ENCODE measurements at regions not wholly inside any gene's neighbourhood (a gene's known extent, or its start where the extent isn't known, plus 50 kb on each side); places are given as distances from the start of the nearest gene placed in this dataset.
"Not testable (repeated sequence)": the region's sequence is repeated elsewhere in the genome, so short reads cannot be mapped to it uniquely, and the experiment has no call there.

GRCh38 chr13:52324831-52325230, 81.1 kb downstream of the THSD1 start:
- H3K9me3 ChIP-seq (ENCODE audit: low read depth, low read length, poor library complexity, severe bottlenecking); H3K4me1 ChIP-seq (ENCODE audit: insufficient read depth, low read length, poor library complexity, severe bottlenecking); CTCF ChIA-PET; DNase-seq (ENCODE audit: low spot score); H3K27me3 ChIP-seq (replicated peaks; ENCODE audit: insufficient read depth, low read depth, low read length, poor library complexity); POLR2A ChIA-PET (ENCODE audit: low non-redundant PET); intact Hi-C loops (cut with micrococcal nuclease; ENCODE audit: unreplicated experiment); H3K4me3 ChIP-seq (ENCODE audit: low read depth, low read length, poor library complexity, severe bottlenecking); H3K27ac ChIP-seq (ENCODE audit: low read depth, low read length, poor library complexity, severe bottlenecking); BruUV-seq (replicated peaks); H3K36me3 ChIP-seq (ENCODE audit: insufficient read depth, low read length, poor library complexity, severe bottlenecking): not testable (repeated sequence)

- no peaks in the 10 kb centered on the region for H3K9me3 ChIP-seq (ENCODE audit: low read depth, low read length, poor library complexity, severe bottlenecking)
- TF ChIP-seq CTCF (conservative IDR thresholded peaks at IDR 0.05; ENCODE audit: low read depth, low read length) (no peak), EZH2 (IDR thresholded peaks at IDR 0.05; ENCODE audit: borderline replicate concordance, low read depth, low read length, poor library complexity, severe bottlenecking) (no peak)
- intact Hi-C loops (cut with micrococcal nuclease; ENCODE audit: unreplicated experiment): no loop called here
- no TSS peak for BruUV-seq (replicated peaks)
- no peak overlapping the region for H3K27ac ChIP-seq (ENCODE audit: low read depth, low read length, poor library complexity, severe bottlenecking)
- no peaks in the 10 kb centered on the region for H3K36me3 ChIP-seq (ENCODE audit: insufficient read depth, low read length, poor library complexity, severe bottlenecking)
- H3K27me3 ChIP-seq (replicated peaks; ENCODE audit: insufficient read depth, low read depth, low read length, poor library complexity): peaks cover 12% of the 10 kb centered on the region
- POLR2A ChIA-PET (ENCODE audit: low non-redundant PET): no interaction called here
- H3K4me3 ChIP-seq (ENCODE audit: low read depth, low read length, poor library complexity, severe bottlenecking): no peak overlapping the region
- DNase-seq (ENCODE audit: low spot score): no peak
- CTCF ChIA-PET: no interaction called here
- H3K4me1 ChIP-seq (ENCODE audit: insufficient read depth, low read length, poor library complexity, severe bottlenecking): no peaks in the 10 kb centered on the region
Measured at GRCh38 chr13:52319876-52320275, 86.1 kb downstream of the THSD1 start.

- H3K27ac ChIP-seq (ENCODE audit: low read depth, low read length, poor library complexity, severe bottlenecking); CTCF ChIA-PET; H3K9me3 ChIP-seq (ENCODE audit: low read depth, low read length, poor library complexity, severe bottlenecking); H3K4me3 ChIP-seq (ENCODE audit: low read depth, low read length, poor library complexity, severe bottlenecking); intact Hi-C loops (cut with micrococcal nuclease; ENCODE audit: unreplicated experiment); H3K4me1 ChIP-seq (ENCODE audit: insufficient read depth, low read length, poor library complexity, severe bottlenecking); H3K36me3 ChIP-seq (ENCODE audit: insufficient read depth, low read length, poor library complexity, severe bottlenecking); H3K27me3 ChIP-seq (replicated peaks; ENCODE audit: insufficient read depth, low read depth, low read length, poor library complexity); BruUV-seq (replicated peaks); DNase-seq (ENCODE audit: low spot score); POLR2A ChIA-PET (ENCODE audit: low non-redundant PET): not testable (repeated sequence)
Measured at GRCh38 chr13:52309833-52310232, 96.1 kb downstream of the THSD1 start.

- H3K4me3 ChIP-seq (ENCODE audit: low read depth, low read length, poor library complexity, severe bottlenecking); H3K36me3 ChIP-seq (ENCODE audit: insufficient read depth, low read length, poor library complexity, severe bottlenecking); POLR2A ChIA-PET (ENCODE audit: low non-redundant PET); BruUV-seq (replicated peaks); intact Hi-C loops (cut with micrococcal nuclease; ENCODE audit: unreplicated experiment); H3K27ac ChIP-seq (ENCODE audit: low read depth, low read length, poor library complexity, severe bottlenecking); DNase-seq (ENCODE audit: low spot score); H3K9me3 ChIP-seq (ENCODE audit: low read depth, low read length, poor library complexity, severe bottlenecking); H3K27me3 ChIP-seq (replicated peaks; ENCODE audit: insufficient read depth, low read depth, low read length, poor library complexity); CTCF ChIA-PET; H3K4me1 ChIP-seq (ENCODE audit: insufficient read depth, low read length, poor library complexity, severe bottlenecking): not testable (repeated sequence)
Measured at GRCh38 chr13:52306336-52306735, 99.6 kb downstream of the THSD1 start.

- H3K4me3 ChIP-seq (ENCODE audit: low read depth, low read length, poor library complexity, severe bottlenecking); DNase-seq (ENCODE audit: low spot score); intact Hi-C loops (cut with micrococcal nuclease; ENCODE audit: unreplicated experiment); H3K27me3 ChIP-seq (replicated peaks; ENCODE audit: insufficient read depth, low read depth, low read length, poor library complexity); CTCF ChIA-PET; H3K9me3 ChIP-seq (ENCODE audit: low read depth, low read length, poor library complexity, severe bottlenecking); H3K36me3 ChIP-seq (ENCODE audit: insufficient read depth, low read length, poor library complexity, severe bottlenecking); POLR2A ChIA-PET (ENCODE audit: low non-redundant PET); H3K27ac ChIP-seq (ENCODE audit: low read depth, low read length, poor library complexity, severe bottlenecking); BruUV-seq (replicated peaks); H3K4me1 ChIP-seq (ENCODE audit: insufficient read depth, low read length, poor library complexity, severe bottlenecking): not testable (repeated sequence)
Measured at GRCh38 chr13:52303098-52303497, 102.9 kb downstream of the THSD1 start.

- H3K27ac ChIP-seq (ENCODE audit: low read depth, low read length, poor library complexity, severe bottlenecking); CTCF ChIA-PET; DNase-seq (ENCODE audit: low spot score); BruUV-seq (replicated peaks); H3K9me3 ChIP-seq (ENCODE audit: low read depth, low read length, poor library complexity, severe bottlenecking); H3K4me1 ChIP-seq (ENCODE audit: insufficient read depth, low read length, poor library complexity, severe bottlenecking); POLR2A ChIA-PET (ENCODE audit: low non-redundant PET); H3K4me3 ChIP-seq (ENCODE audit: low read depth, low read length, poor library complexity, severe bottlenecking); H3K27me3 ChIP-seq (replicated peaks; ENCODE audit: insufficient read depth, low read depth, low read length, poor library complexity); intact Hi-C loops (cut with micrococcal nuclease; ENCODE audit: unreplicated experiment); H3K36me3 ChIP-seq (ENCODE audit: insufficient read depth, low read length, poor library complexity, severe bottlenecking): not testable (repeated sequence)
Measured at GRCh38 chr13:52302688-52303087, 103.3 kb downstream of the THSD1 start.

GRCh38 chr13:52301810-52302400, 104.1 kb downstream of the THSD1 start:
- H3K9me3 ChIP-seq (ENCODE audit: low read depth, low read length, poor library complexity, severe bottlenecking); H3K4me1 ChIP-seq (ENCODE audit: insufficient read depth, low read length, poor library complexity, severe bottlenecking); intact Hi-C loops (cut with micrococcal nuclease; ENCODE audit: unreplicated experiment); H3K27me3 ChIP-seq (replicated peaks; ENCODE audit: insufficient read depth, low read depth, low read length, poor library complexity); BruUV-seq (replicated peaks); CTCF ChIA-PET; H3K36me3 ChIP-seq (ENCODE audit: insufficient read depth, low read length, poor library complexity, severe bottlenecking); POLR2A ChIA-PET (ENCODE audit: low non-redundant PET); H3K4me3 ChIP-seq (ENCODE audit: low read depth, low read length, poor library complexity, severe bottlenecking); H3K27ac ChIP-seq (ENCODE audit: low read depth, low read length, poor library complexity, severe bottlenecking); DNase-seq (ENCODE audit: low spot score): not testable (repeated sequence)
